GM12892 (cell line): ENCODE measurements at regions not wholly inside any gene's neighbourhood (a gene's known extent, or its start where the extent isn't known, plus 50 kb on each side); places are given as distances from the start of the nearest gene placed in this dataset.

Source experiments
- POLR2A ChIP-seq: IDR thresholded peaks from 2 replicates; pipeline ENCODE4 v1.6.1; 2011; ENCODE audit warnings: low read depth, low read length, control low read depth
- POLR2AphosphoS5 ChIP-seq: IDR thresholded peaks from 2 replicates; pipeline ENCODE4 v1.6.1; 2011; ENCODE audit warnings: low read depth, low read length, control low read depth
- TAF1 ChIP-seq: IDR thresholded peaks from 2 replicates; pipeline ENCODE4 v1.6.1; 2011; ENCODE audit warnings: low read depth, mild to moderate bottlenecking, control low read depth, low read length, borderline replicate concordance

DNA sequence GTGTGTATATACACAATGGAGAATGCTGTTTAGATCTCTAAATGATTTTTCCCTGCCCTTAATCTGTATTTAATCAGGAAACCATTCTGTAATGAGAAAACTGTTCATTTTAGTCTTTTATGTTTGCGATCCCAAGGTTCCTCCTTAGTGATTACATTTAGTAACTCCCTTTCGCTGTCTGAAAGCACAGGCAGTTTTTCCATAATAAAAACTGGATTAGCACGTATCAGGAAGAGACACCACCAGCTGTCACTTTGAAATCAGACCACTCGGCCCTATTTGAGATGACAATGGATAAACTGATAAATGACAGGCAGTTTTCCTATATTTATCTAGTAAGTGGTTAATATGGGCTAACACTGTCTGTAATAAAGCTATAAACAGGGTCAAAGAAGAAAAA is 370.9 kb downstream of the NR4A2 start:
- no peak for TF ChIP-seq POLR2A
- TF ChIP-seq TAF1 = no peak
- no peak for TF ChIP-seq POLR2AphosphoS5
